ENCODE measurements at regions not wholly inside any gene's neighbourhood (a gene's known extent, or its start where the extent isn't known, plus 50 kb on each side); places are given as distances from the start of the nearest gene placed in this dataset.
A peak's percentile ranks its signal among the peaks of the same experiment; 100 is the strongest.

- BruUV-seq (replicated peaks), result no TSS peak
- H3K4me1 ChIP-seq (ENCODE audit: insufficient read depth, low read length, poor library complexity, severe bottlenecking), result peaks cover 38% of the 10 kb centered on the region
- ChIA-PET POLR2A (ENCODE audit: low non-redundant PET) (no interaction called here), CTCF (no interaction called here)
- no peaks in the 10 kb centered on the region for H3K27me3 ChIP-seq (replicated peaks; ENCODE audit: insufficient read depth, low read depth, low read length, poor library complexity)
- H3K9me3 ChIP-seq (ENCODE audit: low read depth, low read length, poor library complexity, severe bottlenecking), result no peaks in the 10 kb centered on the region
- no peaks in the 10 kb centered on the region for H3K36me3 ChIP-seq (ENCODE audit: insufficient read depth, low read length, poor library complexity, severe bottlenecking)
- intact Hi-C loops (cut with micrococcal nuclease; ENCODE audit: unreplicated experiment), result loop anchor here (10.0 kb wide), 1 partner anchor 204 kb away; no protein-coding TSS in a partner anchor
- no peak for TF ChIP-seq EZH2 (IDR thresholded peaks at IDR 0.05; ENCODE audit: borderline replicate concordance, low read depth, low read length, poor library complexity, severe bottlenecking)
- TF ChIP-seq, protein P1, sequence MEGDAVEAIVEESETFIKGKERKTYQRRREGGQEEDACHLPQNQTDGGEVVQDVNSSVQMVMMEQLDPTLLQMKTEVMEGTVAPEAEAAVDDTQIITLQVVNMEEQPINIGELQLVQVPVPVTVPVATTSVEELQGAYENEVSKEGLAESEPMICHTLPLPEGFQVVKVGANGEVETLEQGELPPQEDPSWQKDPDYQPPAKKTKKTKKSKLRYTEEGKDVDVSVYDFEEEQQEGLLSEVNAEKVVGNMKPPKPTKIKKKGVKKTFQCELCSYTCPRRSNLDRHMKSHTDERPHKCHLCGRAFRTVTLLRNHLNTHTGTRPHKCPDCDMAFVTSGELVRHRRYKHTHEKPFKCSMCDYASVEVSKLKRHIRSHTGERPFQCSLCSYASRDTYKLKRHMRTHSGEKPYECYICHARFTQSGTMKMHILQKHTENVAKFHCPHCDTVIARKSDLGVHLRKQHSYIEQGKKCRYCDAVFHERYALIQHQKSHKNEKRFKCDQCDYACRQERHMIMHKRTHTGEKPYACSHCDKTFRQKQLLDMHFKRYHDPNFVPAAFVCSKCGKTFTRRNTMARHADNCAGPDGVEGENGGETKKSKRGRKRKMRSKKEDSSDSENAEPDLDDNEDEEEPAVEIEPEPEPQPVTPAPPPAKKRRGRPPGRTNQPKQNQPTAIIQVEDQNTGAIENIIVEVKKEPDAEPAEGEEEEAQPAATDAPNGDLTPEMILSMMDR (conservative IDR thresholded peaks at IDR 0.05; ENCODE audit: low read depth, low read length), result peak; percentile 40
- peak overlapping the region; percentile 74 for H3K27ac ChIP-seq (ENCODE audit: low read depth, low read length, poor library complexity, severe bottlenecking)
- DNase-seq (ENCODE audit: low spot score), result peak; percentile 50
- no peak overlapping the region for H3K4me3 ChIP-seq (ENCODE audit: low read depth, low read length, poor library complexity, severe bottlenecking)
These were observed 358.2 kb upstream of the SPRED2 start for GRCh38 chr2:65790676-65790935.

- H3K27ac ChIP-seq (ENCODE audit: low read depth, low read length, poor library complexity, severe bottlenecking), result peak overlapping the region; percentile 54
- TF ChIP-seq EZH2 (IDR thresholded peaks at IDR 0.05; ENCODE audit: borderline replicate concordance, low read depth, low read length, poor library complexity, severe bottlenecking), result no peak
- TF ChIP-seq, protein P1 (conservative IDR thresholded peaks at IDR 0.05; ENCODE audit: low read depth, low read length), result no peak
- no TSS peak for BruUV-seq (replicated peaks)
These were observed 357.7 kb upstream of the SPRED2 start for GRCh38 chr2:65789923-65790675.

DNA sequence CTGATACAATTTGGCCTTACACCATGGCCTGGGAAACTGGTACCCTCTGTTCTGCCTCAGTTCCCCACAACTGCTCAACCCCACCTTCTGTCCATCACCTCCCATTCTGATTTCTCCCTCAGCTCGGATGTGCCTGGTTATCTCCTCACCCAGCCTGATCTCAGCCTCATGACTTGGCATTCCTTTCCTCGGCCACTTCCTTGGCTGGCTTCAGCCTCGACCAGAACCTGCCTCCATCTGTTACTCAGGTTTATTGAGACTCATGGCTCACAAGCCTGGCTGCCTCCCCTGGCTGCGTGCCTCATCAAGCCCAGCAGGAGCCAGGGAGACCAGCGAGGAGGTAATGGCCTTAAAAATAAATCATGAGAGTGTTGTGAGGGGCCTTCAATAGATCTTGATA lies 356.2 kb upstream of the SPRED2 start:
- intact Hi-C loops (cut with micrococcal nuclease; ENCODE audit: unreplicated experiment), result no loop called here
- Histone ChIP-seq H3K4me3 (ENCODE audit: low read depth, low read length, poor library complexity, severe bottlenecking) (no peak overlapping the region), H3K27ac (ENCODE audit: low read depth, low read length, poor library complexity, severe bottlenecking) (no peak overlapping the region), H3K27me3 (replicated peaks; ENCODE audit: insufficient read depth, low read depth, low read length, poor library complexity) (no peaks in the 10 kb centered on the region), H3K36me3 (ENCODE audit: insufficient read depth, low read length, poor library complexity, severe bottlenecking) (no peaks in the 10 kb centered on the region), H3K4me1 (ENCODE audit: insufficient read depth, low read length, poor library complexity, severe bottlenecking) (peaks cover 24% of the 10 kb centered on the region), H3K9me3 (ENCODE audit: low read depth, low read length, poor library complexity, severe bottlenecking) (no peaks in the 10 kb centered on the region)
- ChIA-PET POLR2A (ENCODE audit: low non-redundant PET) (no interaction called here), CTCF (no interaction called here)
- no TSS peak for BruUV-seq (replicated peaks)
- TF ChIP-seq, protein P1 (conservative IDR thresholded peaks at IDR 0.05; ENCODE audit: low read depth, low read length), result no peak
- no peak for TF ChIP-seq EZH2 (IDR thresholded peaks at IDR 0.05; ENCODE audit: borderline replicate concordance, low read depth, low read length, poor library complexity, severe bottlenecking)
- no peak for DNase-seq (ENCODE audit: low spot score)

More at GRCh38 chr2:65789923-65790675, 357.7 kb upstream of the SPRED2 start:
- DNase-seq (ENCODE audit: low spot score), result no peak
- Histone ChIP-seq H3K9me3 (ENCODE audit: low read depth, low read length, poor library complexity, severe bottlenecking) (no peaks in the 10 kb centered on the region), H3K36me3 (ENCODE audit: insufficient read depth, low read length, poor library complexity, severe bottlenecking) (no peaks in the 10 kb centered on the region), H3K4me1 (ENCODE audit: insufficient read depth, low read length, poor library complexity, severe bottlenecking) (peaks cover 33% of the 10 kb centered on the region), H3K27me3 (replicated peaks; ENCODE audit: insufficient read depth, low read depth, low read length, poor library complexity) (no peaks in the 10 kb centered on the region), H3K4me3 (ENCODE audit: low read depth, low read length, poor library complexity, severe bottlenecking) (no peak overlapping the region)
- intact Hi-C loops (cut with micrococcal nuclease; ENCODE audit: unreplicated experiment), result loop anchor here (10.0 kb wide), 1 partner anchor 205 kb away; no protein-coding TSS in a partner anchor
- POLR2A ChIA-PET (ENCODE audit: low non-redundant PET), result no interaction called here
- CTCF ChIA-PET, result interaction anchor here (0.6 kb wide), 1 partner anchor 30 kb away, joined by 3 read pairs; no protein-coding TSS in a partner anchor
